H9 (cell line): ENCODE measurements at regions not wholly inside any gene's neighbourhood (a gene's known extent, or its start where the extent isn't known, plus 50 kb on each side); places are given as distances from the start of the nearest gene placed in this dataset.

Experiments used
- DNase-seq: peaks from one replicate; pipeline ENCODE4 v3.0.0-alpha.2; 2017
- H2AFZ ChIP-seq: one replicate; pipeline ENCODE4 v1.6.1; 2013; ENCODE audit warnings: mild to moderate bottlenecking, low read length, control low read depth, moderate library complexity
- H2AK5ac ChIP-seq: 2 replicates; pipeline ENCODE4 v1.6.1; 2013; ENCODE audit warnings: low read length, control low read depth, mixed read lengths; ENCODE audit not compliant: insufficient read length
- H2BK120ac ChIP-seq: one replicate; pipeline ENCODE4 v1.6.1; 2013; ENCODE audit warnings: low read depth, mild to moderate bottlenecking, low read length, control low read depth, inconsistent platforms; ENCODE audit not compliant: poor library complexity, severe bottlenecking
- H2BK12ac ChIP-seq: 2 replicates; pipeline ENCODE4 v1.6.1; 2013; ENCODE audit warnings: low read length, control low read depth, mixed read lengths, low read depth; ENCODE audit not compliant: insufficient read length
- H2BK15ac ChIP-seq: 2 replicates; pipeline ENCODE4 v1.6.1; 2013; ENCODE audit warnings: low read depth, low read length, control low read depth
- H2BK20ac ChIP-seq: one replicate; pipeline ENCODE4 v1.6.1; 2013; ENCODE audit warnings: low read depth, mild to moderate bottlenecking, low read length, control low read depth, inconsistent platforms; ENCODE audit not compliant: poor library complexity, severe bottlenecking
- H2BK5ac ChIP-seq: 2 replicates; pipeline ENCODE4 v1.6.1; 2013; ENCODE audit warnings: low read length, control low read depth, mixed read lengths; ENCODE audit not compliant: insufficient read length
- H3K14ac ChIP-seq: 2 replicates; pipeline ENCODE4 v1.6.1; 2013; ENCODE audit warnings: low read length, control low read depth; ENCODE audit not compliant: insufficient read depth
- H3K18ac ChIP-seq: 2 replicates; pipeline ENCODE4 v1.6.1; 2013; ENCODE audit warnings: low read depth, mild to moderate bottlenecking, mixed read lengths, low read length, control low read depth; ENCODE audit not compliant: insufficient read length
- H3K23ac ChIP-seq: 2 replicates; pipeline ENCODE4 v1.6.1; 2013; ENCODE audit warnings: low read length, control low read depth, mixed read lengths, low read depth; ENCODE audit not compliant: insufficient read length
- H3K23me2 ChIP-seq: 2 replicates; pipeline ENCODE4 v1.6.1; 2013; ENCODE audit warnings: low read depth, mild to moderate bottlenecking, mixed read lengths, low read length, control low read depth; ENCODE audit not compliant: insufficient read length, poor library complexity, severe bottlenecking
- H3K27ac ChIP-seq: 2 replicates; pipeline ENCODE4 v1.5.1; 2013; ENCODE audit warnings: low read length, control low read depth, mixed read lengths, low read depth; ENCODE audit not compliant: insufficient read length
- H3K27me3 ChIP-seq: 2 replicates; pipeline ENCODE4 v1.6.1; 2013; ENCODE audit warnings: low read length, control low read depth, inconsistent platforms; ENCODE audit not compliant: insufficient read depth
- H3K4ac ChIP-seq: 2 replicates; pipeline ENCODE4 v1.6.1; 2013; ENCODE audit warnings: low read depth, mild to moderate bottlenecking, control low read depth, inconsistent platforms, low read length, moderate library complexity
- H3K4me1 ChIP-seq: 2 replicates; pipeline ENCODE4 v1.6.1; 2013; ENCODE audit warnings: low read length, control low read depth, inconsistent platforms; ENCODE audit not compliant: insufficient read depth
- H3K4me2 ChIP-seq: 2 replicates; pipeline ENCODE4 v1.6.1; 2013; ENCODE audit warnings: low read length, control low read depth, mixed read lengths; ENCODE audit not compliant: insufficient read length, insufficient read depth
- H3K56ac ChIP-seq: 2 replicates; pipeline ENCODE4 v1.6.1; 2013; ENCODE audit warnings: low read depth, mild to moderate bottlenecking, mixed read lengths, low read length, control low read depth; ENCODE audit not compliant: insufficient read length
- H3K79me1 ChIP-seq: 2 replicates; pipeline ENCODE4 v1.6.1; 2013; ENCODE audit warnings: low read depth, mild to moderate bottlenecking, moderate library complexity, low read length, control low read depth, inconsistent platforms; ENCODE audit not compliant: insufficient read depth, poor library complexity, severe bottlenecking
- H3K79me2 ChIP-seq: 2 replicates; pipeline ENCODE4 v1.6.1; 2013; ENCODE audit warnings: low read length, control low read depth, inconsistent platforms; ENCODE audit not compliant: insufficient read depth
- H3K9ac ChIP-seq: 2 replicates; pipeline ENCODE4 v1.6.1; 2013; ENCODE audit warnings: low read length, control low read depth, mixed read lengths; ENCODE audit not compliant: insufficient read length; ENCODE audit errors: extremely low read depth
- H3K9me3 ChIP-seq: one replicate; pipeline ENCODE4 v1.6.1; 2013; ENCODE audit warnings: low read depth, low read length, inconsistent platforms; ENCODE audit not compliant: control insufficient read depth
- H3T11ph ChIP-seq: one replicate; pipeline ENCODE4 v1.6.1; 2013; ENCODE audit warnings: mild to moderate bottlenecking, low read length, control low read depth, inconsistent platforms
- H4K20me1 ChIP-seq: one replicate; pipeline ENCODE4 v1.6.1; 2013; ENCODE audit not compliant: control insufficient read depth, insufficient read length, insufficient read depth
- H4K5ac ChIP-seq: 2 replicates; pipeline ENCODE4 v1.6.1; 2013; ENCODE audit warnings: low read depth, mild to moderate bottlenecking, mixed read lengths, low read length, control low read depth; ENCODE audit not compliant: insufficient read length
- H4K8ac ChIP-seq: replicated peaks from 2 replicates; pipeline ENCODE4 v1.6.1; 2013; ENCODE audit warnings: low read length, control low read depth, mixed read lengths, low read depth; ENCODE audit not compliant: insufficient read length
- H4K91ac ChIP-seq: 2 replicates; pipeline ENCODE4 v1.6.1; 2013; ENCODE audit warnings: low read depth, mild to moderate bottlenecking, moderate library complexity, mixed read lengths, low read length, control low read depth; ENCODE audit not compliant: insufficient read length
- H3K27ac Mint-ChIP-seq, 3 experiments: 2 replicates in 2 of 3; 3 replicates in 1 of 3; pipeline ENCODE4 v1.8.0; 2020 to 2021; ENCODE audit warnings: mixed read lengths in 3 of 3, mild to moderate bottlenecking in 1 of 3, moderate library complexity in 1 of 3
- H3K27me3 Mint-ChIP-seq: 2 replicates; pipeline ENCODE4 v1.8.0; 2021; ENCODE audit warnings: low read depth, mild to moderate bottlenecking, moderate library complexity, mixed read lengths
- H3K36me3 Mint-ChIP-seq, 3 experiments: 2 replicates in 2 of 3; 3 replicates in 1 of 3; pipeline ENCODE4 v1.8.0; 2020 to 2021; ENCODE audit warnings: low read depth in 3 of 3, mixed read lengths in 3 of 3; ENCODE audit not compliant: insufficient read depth in 1 of 3
- H3K4me1 Mint-ChIP-seq, 2 experiments: 2 replicates each; pipeline ENCODE4 v1.8.0; 2020; ENCODE audit warnings: mixed read lengths in 2 of 2
- H3K4me3 Mint-ChIP-seq, 2 experiments: 2 replicates in 1 of 2; 3 replicates in 1 of 2; pipeline ENCODE4 v1.8.0; 2020 to 2021; ENCODE audit warnings: mild to moderate bottlenecking in 2 of 2, mixed read lengths in 2 of 2, moderate library complexity in 1 of 2
- H3K9me3 Mint-ChIP-seq, 2 experiments: 2 replicates in 1 of 2; 3 replicates in 1 of 2; pipeline ENCODE4 v1.8.0; 2020; ENCODE audit warnings: mild to moderate bottlenecking in 2 of 2, mixed read lengths in 2 of 2, moderate library complexity in 1 of 2
- CTCF ChIP-seq: fragments of 200-600 bp; sonication (generic); conservative IDR thresholded peaks from 3 replicates; pipeline ENCODE4 v1.8.0; 2021; ENCODE audit warnings: antibody characterized with exemption, mild to moderate bottlenecking
- WGBS: extraction: QIAGEN DNeasy Blood & Tissue Kit; methylation state at CpG from one replicate; pipeline ENCODE4 v1.1.7; 2013; ENCODE audit warnings: missing lambda C conversion rate, low lambda C conversion rate, mixed read lengths; ENCODE audit not compliant: insufficient read length; ENCODE audit errors: extremely low coverage; 5-methylcytosine and 5-hydroxymethylcytosine counted together

GRCh38 chr5:168086746-168087145 lies 204.7 kb upstream of the WWC1 start:
- no peak overlapping the region for H3K14ac ChIP-seq
- H3K18ac ChIP-seq = no peak overlapping the region

More at GRCh38 chr5:168086746-168087145, 204.7 kb upstream of the WWC1 start:
- no peak overlapping the region for H3T11ph ChIP-seq
- H2BK5ac ChIP-seq = no peak overlapping the region
- H4K8ac ChIP-seq = no peak overlapping the region
- no peak overlapping the region for H3K23ac ChIP-seq
- no peak overlapping the region for H2BK12ac ChIP-seq
- no peak overlapping the region for H2BK15ac ChIP-seq
- no peaks in the 10 kb centered on the region for H3K4me1 ChIP-seq
- H2AK5ac ChIP-seq = no peak overlapping the region
- WGBS = no CpG with 5 or more reads among the region's 2 CpGs
- H3K9me3 ChIP-seq = no peaks in the 10 kb centered on the region
- H3K56ac ChIP-seq = no peak overlapping the region
- H2AFZ ChIP-seq = no peak overlapping the region
- H3K9me3 Mint-ChIP-seq = peaks cover 19 to 22% of the 10 kb centered on the region in 2 experiments
- H3K27ac ChIP-seq = no peak overlapping the region
- no peak overlapping the region for H2BK20ac ChIP-seq
- no peaks in the 10 kb centered on the region for H3K79me2 ChIP-seq
- H4K20me1 ChIP-seq = no peaks in the 10 kb centered on the region
- peaks cover 6% of the 10 kb centered on the region in 2 experiments for H3K4me1 Mint-ChIP-seq
- no peak overlapping the region; a peak in 1 of 7 replicates for H3K27ac Mint-ChIP-seq
- no peak overlapping the region for H3K4me2 ChIP-seq
- H3K27me3 Mint-ChIP-seq = peaks cover 14% of the 10 kb centered on the region
- H3K9ac ChIP-seq = no peak overlapping the region
- no peak overlapping the region for H3K4ac ChIP-seq
- H3K79me1 ChIP-seq = no peaks in the 10 kb centered on the region
- DNase-seq = no peak
- no peak overlapping the region for H2BK120ac ChIP-seq
- H3K23me2 ChIP-seq = no peaks in the 10 kb centered on the region
- TF ChIP-seq CTCF = no peak
- no peak overlapping the region for H4K91ac ChIP-seq
- no peak overlapping the region for H3K4me3 Mint-ChIP-seq
- no peak overlapping the region for H4K5ac ChIP-seq
- peaks cover 5 to 17% (median 11%) of the 10 kb centered on the region in 3 experiments for H3K36me3 Mint-ChIP-seq
- H3K27me3 ChIP-seq = no peaks in the 10 kb centered on the region
